Activated CD8-positive, alpha-beta T cell treated with anti-CD3 and anti-CD28 coated beads, Interleukin-2, amount 10 ng/mL, durations not matched to agents 7 days and 5 days (primary cell): ENCODE measurements at regions not wholly inside any gene's neighbourhood (a gene's known extent, or its start where the extent isn't known, plus 50 kb on each side); places are given as distances from the start of the nearest gene placed in this dataset.

ENCODE experiments used
- ATAC-seq: fragments of 150-1000 bp; cut with Tn5 transposase; one replicate; pipeline ENCODE4 v1.10.0; 2021; ENCODE audit warnings: moderate library complexity
- CTCF ChIA-PET: fragments of 350-600 bp; sonication (Branson Sonifier 250); formaldehyde crosslinking; loops from one replicate; lab custom pipeline; 2021; ENCODE audit warnings: antibody characterized with exemption; lab: Charles Lee
- POLR2A ChIA-PET: fragments of 350-600 bp; sonication (Branson Sonifier 250); formaldehyde crosslinking; loops from one replicate; lab custom pipeline; 2021; ENCODE audit warnings: antibody characterized with exemption; lab: Charles Lee
- DNase-seq: peaks from one replicate; pipeline ENCODE4 v3.0.0-alpha.2; 2020
- H3K27ac Mint-ChIP-seq: one replicate; pipeline ENCODE4 v1.8.0; 2021; ENCODE audit warnings: mild to moderate bottlenecking, mixed read lengths
- H3K27me3 Mint-ChIP-seq: one replicate; pipeline ENCODE4 v1.8.0; 2021; ENCODE audit warnings: low read depth, mixed read lengths
- H3K36me3 Mint-ChIP-seq: one replicate; pipeline ENCODE4 v1.8.0; 2021; ENCODE audit warnings: low read depth, mixed read lengths
- H3K4me1 Mint-ChIP-seq: one replicate; pipeline ENCODE4 v1.8.0; 2021; ENCODE audit warnings: low read depth, mixed read lengths
- H3K4me3 Mint-ChIP-seq: one replicate; pipeline ENCODE4 v1.8.0; 2021; ENCODE audit warnings: mild to moderate bottlenecking, mixed read lengths
- H3K9me3 Mint-ChIP-seq: one replicate; pipeline ENCODE4 v1.8.0; 2022; ENCODE audit warnings: mixed read lengths; ENCODE audit not compliant: insufficient read depth

GRCh38 chr15:31265871-31266711 lies 60.5 kb upstream of the KLF13 start:
- H3K9me3 Mint-ChIP-seq = no peaks in the 10 kb centered on the region
- peak overlapping the region; percentile 61 for H3K4me3 Mint-ChIP-seq
- H3K27me3 Mint-ChIP-seq = no peaks in the 10 kb centered on the region
- POLR2A ChIA-PET = interaction anchor here (0.6 to 5.6 kb wide), 9 partner anchors 9 to 168 kb away, joined by 3 to 44 read pairs (median 4); partner anchors contain the start of gene KLF13
- peaks cover 95% of the 10 kb centered on the region for H3K4me1 Mint-ChIP-seq
- DNase-seq (peak; percentile 87), ATAC-seq (peak; percentile 77)
- H3K27ac Mint-ChIP-seq = peak overlapping the region; percentile 95
- CTCF ChIA-PET = interaction anchor here (0.7 to 2.8 kb wide), 4 partner anchors 15 to 222 kb away, joined by 3 to 19 read pairs (median 3); no protein-coding TSS in a partner anchor
- H3K36me3 Mint-ChIP-seq = no peaks in the 10 kb centered on the region

- H3K4me3 Mint-ChIP-seq = peak overlapping the region; percentile 61
- H3K27me3 Mint-ChIP-seq = no peaks in the 10 kb centered on the region
- peaks cover 96% of the 10 kb centered on the region for H3K4me1 Mint-ChIP-seq
- ATAC-seq = peak; percentile 33
- no peaks in the 10 kb centered on the region for H3K36me3 Mint-ChIP-seq
- no peaks in the 10 kb centered on the region for H3K9me3 Mint-ChIP-seq
- POLR2A ChIA-PET = interaction anchor here (0.7 to 5.6 kb wide), 5 partner anchors 9 to 62 kb away, joined by 3 to 44 read pairs (median 4); partner anchors contain the start of gene KLF13
- CTCF ChIA-PET = interaction anchor here (0.7 to 2.8 kb wide), 3 partner anchors 15 to 52 kb away, joined by 3 to 19 read pairs (median 5); no protein-coding TSS in a partner anchor
- H3K27ac Mint-ChIP-seq = peak overlapping the region; percentile 95
- DNase-seq = no peak
Measured at GRCh38 chr15:31266712-31267111, 59.9 kb upstream of the KLF13 start.

- H3K9me3 Mint-ChIP-seq = no peaks in the 10 kb centered on the region
- peak; percentile 17 for DNase-seq
- ATAC-seq = no peak
Measured at GRCh38 chr15:31267161-31268107, 59.2 kb upstream of the KLF13 start.

GRCh38 chr15:31268108-31268501 lies 58.5 kb upstream of the KLF13 start:
- H3K4me3 Mint-ChIP-seq = no peak overlapping the region
- H3K9me3 Mint-ChIP-seq = no peaks in the 10 kb centered on the region
- peak overlapping the region; percentile 95 for H3K27ac Mint-ChIP-seq
- POLR2A ChIA-PET = interaction anchor here (0.5 kb wide), 1 partner anchor 61 kb away, joined by 3 read pairs; no protein-coding TSS in a partner anchor
- ATAC-seq = no peak
- peaks cover 85% of the 10 kb centered on the region for H3K4me1 Mint-ChIP-seq
- DNase-seq = peak; percentile 20
- CTCF ChIA-PET = interaction anchor here (1.4 kb wide), 1 partner anchor 55 kb away, joined by 3 read pairs; no protein-coding TSS in a partner anchor
- H3K36me3 Mint-ChIP-seq = no peaks in the 10 kb centered on the region
- H3K27me3 Mint-ChIP-seq = no peaks in the 10 kb centered on the region

More at GRCh38 chr15:31267161-31268107, 59.2 kb upstream of the KLF13 start:
- ChIA-PET CTCF (interaction anchor here (1.3 to 2.8 kb wide), 2 partner anchors 28 to 52 kb away, joined by 5 to 19 read pairs; no protein-coding TSS in a partner anchor), POLR2A (interaction anchor here (0.5 to 5.6 kb wide), 4 partner anchors 12 to 61 kb away, joined by 3 to 44 read pairs (median 4); partner anchors contain the start of gene KLF13)
- Mint-ChIP-seq H3K36me3 (no peaks in the 10 kb centered on the region), H3K27me3 (no peaks in the 10 kb centered on the region), H3K4me3 (peak overlapping the region; percentile 61), H3K4me1 (peaks cover 92% of the 10 kb centered on the region), H3K27ac (peak overlapping the region; percentile 95)

DNA sequence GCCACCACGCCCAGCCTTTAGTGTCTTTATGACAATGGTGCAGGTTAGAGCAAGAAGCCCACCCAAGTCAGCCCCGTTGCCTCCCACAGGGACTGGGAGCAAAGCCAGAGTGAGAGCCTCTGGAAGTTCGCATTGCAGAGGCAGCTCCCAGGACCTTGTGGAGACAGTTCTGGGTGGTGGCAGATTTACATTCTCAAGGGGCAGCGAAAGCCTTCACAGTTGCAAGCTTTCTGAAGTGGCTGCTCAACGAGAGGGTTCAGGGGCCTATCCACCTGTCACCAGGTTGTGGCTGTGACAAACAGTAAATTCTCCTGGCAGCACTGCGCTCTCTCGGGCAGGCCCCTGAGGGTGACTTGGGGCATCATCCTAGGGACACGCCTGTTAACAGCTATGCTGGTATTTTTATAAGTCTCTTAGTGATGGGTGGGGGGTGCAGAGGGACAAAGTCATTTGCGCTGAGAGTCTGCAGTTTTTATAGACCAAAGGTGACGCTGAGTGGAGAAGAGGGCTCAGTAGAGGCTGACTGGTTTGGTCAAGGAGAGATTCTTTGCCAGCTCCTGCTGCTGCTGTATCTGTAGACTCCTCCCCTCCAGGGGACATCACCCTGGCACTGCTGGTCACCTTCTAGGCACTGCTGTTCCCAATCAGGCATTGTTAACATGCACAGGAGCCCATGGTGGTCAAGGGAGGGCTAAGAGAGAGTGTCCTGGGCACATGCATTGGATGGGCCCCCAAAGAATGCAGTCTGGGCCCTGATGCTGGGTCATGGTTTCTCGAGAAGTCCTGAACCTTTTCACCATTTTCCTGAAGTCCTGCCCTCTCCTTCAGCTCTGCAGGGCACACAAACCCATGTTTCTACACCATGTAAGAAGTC lies 57.5 kb upstream of the KLF13 start:
- DNase-seq = peak; percentile 17
- Mint-ChIP-seq H3K27ac (no peak overlapping the region), H3K27me3 (no peaks in the 10 kb centered on the region), H3K4me3 (no peak overlapping the region), H3K36me3 (no peaks in the 10 kb centered on the region), H3K4me1 (peaks cover 83% of the 10 kb centered on the region), H3K9me3 (no peaks in the 10 kb centered on the region)
- no peak for ATAC-seq
- POLR2A ChIA-PET = no interaction called here
- CTCF ChIA-PET = interaction anchor here (1.4 kb wide), 1 partner anchor 54 kb away, joined by 3 read pairs; no protein-coding TSS in a partner anchor

DNA sequence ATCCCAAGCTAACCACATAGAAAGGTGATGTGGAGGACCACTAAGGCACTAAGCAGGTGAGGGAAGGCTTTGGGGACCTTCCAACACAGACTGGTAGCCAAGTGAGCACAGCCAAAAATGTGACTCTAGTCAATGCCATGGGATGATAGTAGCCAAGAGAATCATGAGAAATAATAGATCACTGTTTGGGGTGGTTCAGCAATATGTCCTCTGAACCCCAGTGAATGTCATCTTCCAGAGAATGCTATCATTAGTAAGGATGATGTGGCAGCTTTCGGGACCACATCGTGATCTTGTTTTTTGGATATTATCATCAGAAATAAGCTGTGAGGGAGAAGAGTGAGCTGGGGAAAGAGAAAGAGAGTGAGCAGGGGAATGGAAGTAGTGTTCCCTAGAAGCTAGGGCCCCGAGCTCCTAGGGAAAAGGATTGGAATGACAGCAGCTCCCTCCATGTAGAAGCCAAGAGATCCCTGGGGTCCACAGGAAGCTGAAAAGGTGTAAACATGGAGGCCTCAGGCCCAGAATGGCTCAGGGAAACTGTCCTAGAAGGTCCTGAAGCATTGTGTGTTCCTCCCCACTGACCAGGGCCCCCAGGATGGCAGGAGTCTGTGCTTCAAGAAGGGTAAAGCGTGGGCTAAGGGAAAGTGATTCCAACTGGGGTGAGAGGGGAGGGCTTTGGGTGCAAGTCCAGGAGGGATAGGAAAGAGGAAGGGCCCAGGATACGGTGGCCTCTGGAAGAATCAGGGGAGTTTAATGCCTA lies 56.6 kb upstream of the KLF13 start:
- Mint-ChIP-seq H3K9me3 (no peaks in the 10 kb centered on the region), H3K27me3 (no peaks in the 10 kb centered on the region), H3K4me1 (peaks cover 83% of the 10 kb centered on the region), H3K36me3 (no peaks in the 10 kb centered on the region), H3K4me3 (no peak overlapping the region), H3K27ac (peak overlapping the region; percentile 21)
- ChIA-PET CTCF (no interaction called here), POLR2A (no interaction called here)
- peak; percentile 17 for DNase-seq
- ATAC-seq = no peak

- Mint-ChIP-seq H3K4me3 (no peak overlapping the region), H3K27ac (peak overlapping the region; percentile 20), H3K27me3 (no peaks in the 10 kb centered on the region), H3K9me3 (no peaks in the 10 kb centered on the region), H3K36me3 (no peaks in the 10 kb centered on the region), H3K4me1 (peaks cover 77% of the 10 kb centered on the region)
- DNase-seq (peak; percentile 20), ATAC-seq (no peak)
- POLR2A ChIA-PET = no interaction called here
- CTCF ChIA-PET = no interaction called here
Measured at GRCh38 chr15:31270767-31271166, 55.9 kb upstream of the KLF13 start.

DNA sequence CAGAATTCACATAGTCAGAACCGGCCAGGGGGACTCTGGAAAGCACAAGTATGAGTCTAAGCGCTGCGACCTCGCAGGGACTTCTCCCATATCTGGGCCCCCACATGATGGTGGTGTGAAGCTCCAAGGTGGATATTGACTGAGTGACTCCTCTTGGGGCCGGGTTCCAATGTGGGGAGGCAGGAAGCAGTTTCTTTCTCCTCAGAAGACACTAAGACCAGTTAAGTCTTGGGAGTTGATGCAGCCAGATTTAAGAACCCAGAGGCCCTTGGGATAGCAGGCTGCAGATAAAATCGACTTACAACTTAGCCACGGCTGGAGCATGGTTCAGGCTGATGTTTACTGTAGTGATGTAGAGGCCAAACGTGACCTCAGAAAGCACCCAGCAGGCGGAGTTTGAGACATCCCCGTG lies 55.4 kb upstream of the KLF13 start:
- ATAC-seq = no peak
- H3K4me1 Mint-ChIP-seq = peaks cover 73% of the 10 kb centered on the region

GRCh38 chr15:31271711-31272557 lies 54.7 kb upstream of the KLF13 start:
- ChIA-PET POLR2A (no interaction called here), CTCF (interaction anchor here (1.2 kb wide), 2 partner anchors 9 to 217 kb away, joined by 4 read pairs; no protein-coding TSS in a partner anchor)
- Mint-ChIP-seq H3K36me3 (no peaks in the 10 kb centered on the region), H3K4me3 (no peak overlapping the region), H3K4me1 (peaks cover 66% of the 10 kb centered on the region), H3K9me3 (no peaks in the 10 kb centered on the region), H3K27me3 (no peaks in the 10 kb centered on the region), H3K27ac (no peak overlapping the region)
- DNase-seq (peak; percentile 12), ATAC-seq (no peak)

More for the DNA sequence above, 55.4 kb upstream of the KLF13 start:
- Mint-ChIP-seq H3K27me3 (no peaks in the 10 kb centered on the region), H3K27ac (peak overlapping the region; percentile 15), H3K4me3 (no peak overlapping the region), H3K36me3 (no peaks in the 10 kb centered on the region), H3K9me3 (no peaks in the 10 kb centered on the region)
- CTCF ChIA-PET = interaction anchor here (1.2 kb wide), 1 partner anchor 217 kb away, joined by 4 read pairs; no protein-coding TSS in a partner anchor
- DNase-seq = peak; percentile 17
- POLR2A ChIA-PET = no interaction called here
